GM21447 (cell line): ENCODE measurements at regions not wholly inside any gene's neighbourhood (a gene's known extent, or its start where the extent isn't known, plus 50 kb on each side); places are given as distances from the start of the nearest gene placed in this dataset.

Experiments used
- ATAC-seq: cut with Tn5 transposase; IDR thresholded peaks from one replicate; pipeline ENCODE4 v1.9.1; 2021; ENCODE audit not compliant: unreplicated experiment

GRCh38 chr7:24341691-24342413 lies 57.9 kb downstream of the NPY start:
- ATAC-seq: no peak

- no peak for ATAC-seq
Measured at GRCh38 chr7:24343614-24344013, 59.6 kb downstream of the NPY start.

GRCh38 chr7:24346129-24346528 lies 62.1 kb downstream of the NPY start:
- ATAC-seq: no peak

- ATAC-seq: no peak
Measured at GRCh38 chr7:24346716-24347115, 62.7 kb downstream of the NPY start.

- ATAC-seq: no peak
Measured at GRCh38 chr7:24349339-24349738, 65.3 kb downstream of the NPY start.

- ATAC-seq: no peak
Measured at GRCh38 chr7:24354456-24354855, 70.5 kb downstream of the NPY start.

GRCh38 chr7:24356718-24357386 lies 72.9 kb downstream of the NPY start:
- ATAC-seq: no peak

GRCh38 chr7:24361001-24361400 lies 77.0 kb downstream of the NPY start:
- no peak for ATAC-seq

- no peak for ATAC-seq
Measured at GRCh38 chr7:24365606-24366005, 81.6 kb downstream of the NPY start.

- no peak for ATAC-seq
Measured at GRCh38 chr7:24366876-24367275, 82.9 kb downstream of the NPY start.

GRCh38 chr7:24368161-24368560 lies 84.2 kb downstream of the NPY start:
- ATAC-seq: no peak

GRCh38 chr7:24370541-24370940 lies 86.6 kb downstream of the NPY start:
- ATAC-seq: no peak

GRCh38 chr7:24372961-24373955 lies 89.3 kb downstream of the NPY start:
- no peak for ATAC-seq

GRCh38 chr7:24378871-24379616 lies 95.1 kb downstream of the NPY start:
- no peak for ATAC-seq

- ATAC-seq: peak; percentile 54
Measured at GRCh38 chr7:24381894-24382505, 98.0 kb downstream of the NPY start.

- ATAC-seq: no peak
Measured at GRCh38 chr7:24383055-24383454, 99.1 kb downstream of the NPY start.

GRCh38 chr7:24384362-24385030 lies 100.5 kb downstream of the NPY start:
- ATAC-seq: peak; percentile 79

GRCh38 chr7:24388212-24388611 lies 104.2 kb downstream of the NPY start:
- ATAC-seq: no peak

GRCh38 chr7:24390376-24391157 lies 106.6 kb downstream of the NPY start:
- no peak for ATAC-seq
